ENCODE measurements at regions not wholly inside any gene's neighbourhood (a gene's known extent, or its start where the extent isn't known, plus 50 kb on each side); places are given as distances from the start of the nearest gene placed in this dataset.

DNA sequence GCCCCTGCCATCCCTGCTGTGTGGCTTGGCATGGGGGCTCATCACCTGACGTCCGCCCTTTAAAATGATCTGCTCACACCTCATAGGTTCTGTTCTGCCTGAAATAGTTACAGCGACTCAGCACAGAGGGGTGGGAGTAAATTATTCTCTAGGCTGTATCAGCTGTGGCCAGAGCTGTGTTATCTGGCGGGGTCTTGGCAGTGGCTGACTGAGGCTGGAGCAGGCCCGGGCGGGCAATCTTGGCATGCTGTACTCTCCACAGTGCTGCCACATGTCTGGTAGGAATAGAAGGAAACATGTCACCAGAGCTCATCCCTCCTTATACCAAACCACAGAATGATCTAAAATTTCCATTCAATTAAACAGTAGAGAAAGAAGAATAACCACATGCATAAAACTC lies 499.9 kb upstream of the LMCD1 start:
- TF ChIP-seq POLR2A (IDR thresholded peaks at IDR 0.05; ENCODE audit: low read depth, low read length) (no peak), POLR2AphosphoS2 (IDR thresholded peaks at IDR 0.05; ENCODE audit: low read depth, low read length) (no peak)
